ENCODE measurements at regions not wholly inside any gene's neighbourhood (a gene's known extent, or its start where the extent isn't known, plus 50 kb on each side); places are given as distances from the start of the nearest gene placed in this dataset.

GRCh38 chr5:173396311-173396993 is 68.2 kb upstream of the STC2 start:
- TF ChIP-seq CTCF (IDR thresholded peaks at IDR 0.05) (no peak), POLR2A (IDR thresholded peaks at IDR 0.05) (no peak)

Data from adrenal gland (tissue), 5 donors.